Tibial artery (tissue), 4 donors: ENCODE measurements at regions not wholly inside any gene's neighbourhood (a gene's known extent, or its start where the extent isn't known, plus 50 kb on each side); places are given as distances from the start of the nearest gene placed in this dataset.

Experiments used
- DNase-seq, 2 donors: peaks; one replicate each; pipeline ENCODE4 v3.0.0-alpha.2; 2019
- H3K27ac ChIP-seq, 2 donors: fragments of 200-600 bp; sonication (generic) in 1 of 2; 1 replicate in 1 of 2; 2 replicates in 1 of 2; pipeline ENCODE4 v1.5.1; 2018 to 2019; ENCODE audit warnings: mild to moderate bottlenecking in 1 of 2
- H3K27me3 ChIP-seq, 2 donors: fragments of 200-600 bp; sonication (generic) in 1 of 2; one replicate each; pipeline versions ENCODE4 v1.5.1 to v1.6.0; 2016 to 2019
- H3K36me3 ChIP-seq, 3 donors: fragments of 200-600 bp; sonication (generic) in 2 of 3; one replicate each; pipeline ENCODE4 v1.5.1; 2016 to 2019; ENCODE audit warnings: mild to moderate bottlenecking in 2 of 3
- H3K4me1 ChIP-seq, 4 donors: fragments of 200-600 bp; sonication (generic) in 2 of 4; 1 replicate in 3 of 4; 2 replicates in 1 of 4; pipeline ENCODE4 v1.5.1; 2016 to 2019
- H3K4me3 ChIP-seq, 2 donors: fragments of 200-600 bp; sonication (generic) in 1 of 2; 1 replicate in 1 of 2; 2 replicates in 1 of 2; pipeline ENCODE4 v1.5.1; 2018 to 2019; ENCODE audit warnings: mild to moderate bottlenecking in 2 of 2
- H3K9me3 ChIP-seq, 3 donors: fragments of 200-600 bp; sonication (generic) in 1 of 3; one replicate each; pipeline ENCODE4 v1.5.1; 2016 to 2019
- intact Hi-C: fragments of 100-400 bp; cut with DNase I; formaldehyde crosslinking; loops from one replicate; pipeline ENCODE4 v1.15.0; 2023; ENCODE audit warnings: low total_unique reads
- TF ChIP-seq, protein P1 (sequence below), 2 experiments: fragments of 200-600 bp in 1 of 2; fragments of 450-650 bp in 1 of 2; IDR thresholded peaks; one replicate each; pipeline ENCODE4 v1.5.1; 2017 to 2019; ENCODE audit warnings: antibody characterized with exemption in 2 of 2, mild to moderate bottlenecking in 1 of 2, moderate library complexity in 1 of 2

GRCh38 chr4:11599064-11599463 lies 170.4 kb upstream of the HS3ST1 start:
- intact Hi-C loops, result no loop called here
- Histone ChIP-seq H3K9me3 (no peaks in the 10 kb centered on the region), H3K4me3 (no peak overlapping the region), H3K27ac (no peak overlapping the region), H3K36me3 (no peaks in the 10 kb centered on the region), H3K27me3 (no peaks in the 10 kb centered on the region), H3K4me1 (no peaks in the 10 kb centered on the region)
- no peak for DNase-seq
- TF ChIP-seq, protein P1, sequence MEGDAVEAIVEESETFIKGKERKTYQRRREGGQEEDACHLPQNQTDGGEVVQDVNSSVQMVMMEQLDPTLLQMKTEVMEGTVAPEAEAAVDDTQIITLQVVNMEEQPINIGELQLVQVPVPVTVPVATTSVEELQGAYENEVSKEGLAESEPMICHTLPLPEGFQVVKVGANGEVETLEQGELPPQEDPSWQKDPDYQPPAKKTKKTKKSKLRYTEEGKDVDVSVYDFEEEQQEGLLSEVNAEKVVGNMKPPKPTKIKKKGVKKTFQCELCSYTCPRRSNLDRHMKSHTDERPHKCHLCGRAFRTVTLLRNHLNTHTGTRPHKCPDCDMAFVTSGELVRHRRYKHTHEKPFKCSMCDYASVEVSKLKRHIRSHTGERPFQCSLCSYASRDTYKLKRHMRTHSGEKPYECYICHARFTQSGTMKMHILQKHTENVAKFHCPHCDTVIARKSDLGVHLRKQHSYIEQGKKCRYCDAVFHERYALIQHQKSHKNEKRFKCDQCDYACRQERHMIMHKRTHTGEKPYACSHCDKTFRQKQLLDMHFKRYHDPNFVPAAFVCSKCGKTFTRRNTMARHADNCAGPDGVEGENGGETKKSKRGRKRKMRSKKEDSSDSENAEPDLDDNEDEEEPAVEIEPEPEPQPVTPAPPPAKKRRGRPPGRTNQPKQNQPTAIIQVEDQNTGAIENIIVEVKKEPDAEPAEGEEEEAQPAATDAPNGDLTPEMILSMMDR (IDR thresholded peaks at IDR 0.05), result no peak

GRCh38 chr4:11598591-11598990 lies 169.9 kb upstream of the HS3ST1 start:
- H3K4me1 ChIP-seq, result no peaks in the 10 kb centered on the region
- intact Hi-C loops, result no loop called here
- H3K27me3 ChIP-seq, result no peaks in the 10 kb centered on the region
- no peak overlapping the region for H3K4me3 ChIP-seq
- no peak for DNase-seq
- H3K9me3 ChIP-seq, result no peaks in the 10 kb centered on the region
- H3K27ac ChIP-seq, result no peak overlapping the region
- H3K36me3 ChIP-seq, result no peaks in the 10 kb centered on the region
- TF ChIP-seq, protein P1 (IDR thresholded peaks at IDR 0.05), result no peak

DNA sequence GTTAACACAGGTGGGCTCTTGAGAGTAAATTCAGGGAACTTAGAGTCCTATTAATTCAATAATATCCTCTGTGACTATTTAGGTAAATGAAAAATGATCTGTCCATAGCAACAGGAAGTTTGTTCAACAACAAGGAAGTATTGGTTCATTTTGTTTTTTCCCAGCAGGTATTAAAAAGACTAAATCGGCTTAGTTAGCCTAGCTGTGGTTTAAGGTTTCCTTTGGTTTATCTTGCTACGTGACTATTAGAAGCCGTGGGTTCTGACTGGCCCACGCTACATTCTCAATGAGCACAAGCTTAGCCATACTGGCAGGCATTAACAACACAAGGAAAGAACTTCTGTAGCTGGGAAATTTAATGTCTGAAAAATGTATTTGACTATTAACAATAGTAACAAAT lies 168.8 kb upstream of the HS3ST1 start:
- H3K27me3 ChIP-seq, result no peaks in the 10 kb centered on the region
- TF ChIP-seq, protein P1 (IDR thresholded peaks at IDR 0.05), result no peak
- H3K27ac ChIP-seq, result no peak overlapping the region
- no peak for DNase-seq
- H3K36me3 ChIP-seq, result no peaks in the 10 kb centered on the region
- no peak overlapping the region for H3K4me3 ChIP-seq
- intact Hi-C loops, result no loop called here
- no peaks in the 10 kb centered on the region for H3K4me1 ChIP-seq
- no peaks in the 10 kb centered on the region for H3K9me3 ChIP-seq

GRCh38 chr4:11596989-11597388 lies 168.3 kb upstream of the HS3ST1 start:
- no peak for DNase-seq
- no peaks in the 10 kb centered on the region for H3K9me3 ChIP-seq

DNA sequence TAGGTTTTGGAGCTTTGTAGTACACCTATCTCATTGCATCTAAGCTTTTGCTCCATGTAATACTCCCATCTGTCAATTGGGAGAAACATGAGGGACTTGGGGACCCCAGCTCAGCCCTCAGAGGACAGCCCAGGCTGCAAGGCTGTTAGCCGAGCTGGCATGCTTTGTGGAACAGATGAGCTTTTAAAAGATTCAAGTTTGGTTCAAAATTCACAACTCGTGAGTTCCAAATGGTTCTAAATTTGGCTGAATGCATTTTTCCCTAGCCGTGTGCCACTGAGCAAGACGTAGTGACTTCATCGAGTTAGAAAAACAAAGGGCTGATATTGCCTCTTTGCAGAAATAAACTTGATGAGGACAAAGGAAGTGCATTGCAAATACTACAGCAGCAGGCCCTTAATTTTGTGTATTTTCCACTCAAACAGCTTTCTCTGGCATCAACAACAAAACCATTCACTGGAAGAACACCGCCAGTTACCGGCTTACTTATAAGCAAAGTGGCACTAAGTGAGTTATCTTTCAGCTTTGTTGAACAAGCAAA lies 165.0 kb upstream of the HS3ST1 start:
- no peaks in the 10 kb centered on the region for H3K27me3 ChIP-seq
- no peaks in the 10 kb centered on the region for H3K9me3 ChIP-seq
- TF ChIP-seq, protein P1 (IDR thresholded peaks at IDR 0.05), result no peak
- no peak overlapping the region for H3K27ac ChIP-seq
- no peak overlapping the region for H3K4me3 ChIP-seq
- intact Hi-C loops, result loop anchor here (5.0 kb wide), 1 partner anchor 464 kb away; no protein-coding TSS in a partner anchor
- H3K4me1 ChIP-seq, result no peaks in the 10 kb centered on the region
- no peak for DNase-seq
- H3K36me3 ChIP-seq, result no peaks in the 10 kb centered on the region

More at GRCh38 chr4:11596989-11597388, 168.3 kb upstream of the HS3ST1 start:
- Histone ChIP-seq H3K27ac (no peak overlapping the region), H3K4me1 (no peaks in the 10 kb centered on the region), H3K4me3 (no peak overlapping the region), H3K27me3 (no peaks in the 10 kb centered on the region), H3K36me3 (no peaks in the 10 kb centered on the region)
- TF ChIP-seq, protein P1 (IDR thresholded peaks at IDR 0.05), result no peak
- intact Hi-C loops, result no loop called here

GRCh38 chr4:11592276-11592675 lies 163.6 kb upstream of the HS3ST1 start:
- Histone ChIP-seq H3K9me3 (no peaks in the 10 kb centered on the region), H3K4me3 (no peak overlapping the region), H3K4me1 (no peaks in the 10 kb centered on the region), H3K27ac (no peak overlapping the region), H3K27me3 (no peaks in the 10 kb centered on the region), H3K36me3 (no peaks in the 10 kb centered on the region)
- TF ChIP-seq, protein P1 (IDR thresholded peaks at IDR 0.05), result no peak
- intact Hi-C loops, result loop anchor here (5.0 kb wide), 1 partner anchor 465 kb away; no protein-coding TSS in a partner anchor
- no peak for DNase-seq
